Esophagus squamous epithelium (tissue), 4 donors: ENCODE measurements at regions not wholly inside any gene's neighbourhood (a gene's known extent, or its start where the extent isn't known, plus 50 kb on each side); places are given as distances from the start of the nearest gene placed in this dataset.

ENCODE experiments used
- POLR2A ChIP-seq, 4 donors: fragments of 450-650 bp; IDR thresholded peaks; one replicate each; pipeline ENCODE4 v1.6.1; 2017; ENCODE audit warnings: antibody characterized with exemption in 4 of 4, mild to moderate bottlenecking in 4 of 4, moderate library complexity in 3 of 4
- TF ChIP-seq, protein P1 (sequence below), 6 experiments: fragments of 450-650 bp in 4 of 6; fragments of 200-600 bp in 2 of 6; sonication (generic) in 2 of 6; IDR thresholded peaks; one replicate each; pipeline ENCODE4 v1.5.1; 2016 to 2019; ENCODE audit warnings: antibody characterized with exemption in 6 of 6, mild to moderate bottlenecking in 4 of 6, moderate library complexity in 4 of 6

- TF ChIP-seq, protein P1, sequence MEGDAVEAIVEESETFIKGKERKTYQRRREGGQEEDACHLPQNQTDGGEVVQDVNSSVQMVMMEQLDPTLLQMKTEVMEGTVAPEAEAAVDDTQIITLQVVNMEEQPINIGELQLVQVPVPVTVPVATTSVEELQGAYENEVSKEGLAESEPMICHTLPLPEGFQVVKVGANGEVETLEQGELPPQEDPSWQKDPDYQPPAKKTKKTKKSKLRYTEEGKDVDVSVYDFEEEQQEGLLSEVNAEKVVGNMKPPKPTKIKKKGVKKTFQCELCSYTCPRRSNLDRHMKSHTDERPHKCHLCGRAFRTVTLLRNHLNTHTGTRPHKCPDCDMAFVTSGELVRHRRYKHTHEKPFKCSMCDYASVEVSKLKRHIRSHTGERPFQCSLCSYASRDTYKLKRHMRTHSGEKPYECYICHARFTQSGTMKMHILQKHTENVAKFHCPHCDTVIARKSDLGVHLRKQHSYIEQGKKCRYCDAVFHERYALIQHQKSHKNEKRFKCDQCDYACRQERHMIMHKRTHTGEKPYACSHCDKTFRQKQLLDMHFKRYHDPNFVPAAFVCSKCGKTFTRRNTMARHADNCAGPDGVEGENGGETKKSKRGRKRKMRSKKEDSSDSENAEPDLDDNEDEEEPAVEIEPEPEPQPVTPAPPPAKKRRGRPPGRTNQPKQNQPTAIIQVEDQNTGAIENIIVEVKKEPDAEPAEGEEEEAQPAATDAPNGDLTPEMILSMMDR (IDR thresholded peaks at IDR 0.05), result no peak
- TF ChIP-seq POLR2A (IDR thresholded peaks at IDR 0.05), result no peak
Measured at GRCh38 chr6:163872335-163872734, 457.8 kb downstream of the QKI start.
